Activated CD8-positive, alpha-beta T cell treated with anti-CD3 and anti-CD28 coated beads for 36 hours (primary cell): ENCODE measurements at regions not wholly inside any gene's neighbourhood (a gene's known extent, or its start where the extent isn't known, plus 50 kb on each side); places are given as distances from the start of the nearest gene placed in this dataset.
"Not testable (repeated sequence)": the region's sequence is repeated elsewhere in the genome, so short reads cannot be mapped to it uniquely, and the experiment has no call there.

Experiments used
- ATAC-seq: fragments of 200-7000 bp; cut with Tn5 transposase; one replicate; pipeline ENCODE4 v1.10.0; 2021; ENCODE audit warnings: mild to moderate bottlenecking, moderate library complexity
- CTCF ChIA-PET: fragments of 350-600 bp; sonication (Branson Sonifier 250); formaldehyde crosslinking; loops from one replicate; lab custom pipeline; 2021; ENCODE audit warnings: antibody characterized with exemption; lab: Charles Lee
- POLR2A ChIA-PET: fragments of 350-600 bp; sonication (Branson Sonifier 250); formaldehyde crosslinking; loops from one replicate; lab custom pipeline; 2021; ENCODE audit warnings: antibody characterized with exemption; lab: Charles Lee
- DNase-seq: peaks from one replicate; pipeline ENCODE4 v3.0.0-alpha.2; 2020
- H3K27ac Mint-ChIP-seq: one replicate; pipeline ENCODE4 v1.8.0; 2021; ENCODE audit warnings: mild to moderate bottlenecking, mixed read lengths
- H3K27me3 Mint-ChIP-seq: one replicate; pipeline ENCODE4 v1.8.0; 2021; ENCODE audit warnings: mixed read lengths
- H3K36me3 Mint-ChIP-seq: one replicate; pipeline ENCODE4 v1.8.0; 2021; ENCODE audit warnings: low read depth, mixed read lengths
- H3K4me1 Mint-ChIP-seq: one replicate; pipeline ENCODE4 v1.8.0; 2021; ENCODE audit warnings: low read depth, mixed read lengths
- H3K4me3 Mint-ChIP-seq: one replicate; pipeline ENCODE4 v1.8.0; 2021; ENCODE audit warnings: mild to moderate bottlenecking, moderate library complexity, mixed read lengths
- H3K9me3 Mint-ChIP-seq: one replicate; pipeline ENCODE4 v1.8.0; 2021; ENCODE audit warnings: mixed read lengths
- CTCF ChIP-seq: fragments of 200-600 bp; IDR thresholded peaks from one replicate; pipeline ENCODE4 v1.8.0; 2022; ENCODE audit warnings: antibody characterized with exemption, mild to moderate bottlenecking
- intact Hi-C: fragments of 100-400 bp; cut with micrococcal nuclease; formaldehyde crosslinking; loops from one replicate; pipeline ENCODE4 v1.10.0; 2022

GRCh38 chr5:174945853-174946252 is 221.5 kb downstream of the MSX2 start:
- no peak overlapping the region for H3K27ac Mint-ChIP-seq
- no peaks in the 10 kb centered on the region for H3K4me1 Mint-ChIP-seq
- TF ChIP-seq CTCF: no peak
- ATAC-seq (no peak), DNase-seq (no peak)
- no peak overlapping the region for H3K4me3 Mint-ChIP-seq
- H3K27me3 Mint-ChIP-seq: peaks cover 20% of the 10 kb centered on the region
- H3K9me3 Mint-ChIP-seq: no peaks in the 10 kb centered on the region
- CTCF ChIA-PET: no interaction called here
- intact Hi-C loops: no loop called here
- POLR2A ChIA-PET: no interaction called here
- no peaks in the 10 kb centered on the region for H3K36me3 Mint-ChIP-seq

GRCh38 chr5:174943785-174944184 is 219.4 kb downstream of the MSX2 start:
- Mint-ChIP-seq H3K9me3 (no peaks in the 10 kb centered on the region), H3K4me1 (no peaks in the 10 kb centered on the region), H3K27ac (no peak overlapping the region), H3K4me3 (no peak overlapping the region), H3K27me3 (peaks cover 21% of the 10 kb centered on the region), H3K36me3 (no peaks in the 10 kb centered on the region)
- DNase-seq: no peak
- ChIA-PET CTCF (no interaction called here), POLR2A (no interaction called here)
- TF ChIP-seq CTCF: no peak
- no peak for ATAC-seq
- intact Hi-C loops: no loop called here

GRCh38 chr5:174943002-174943401 is 218.6 kb downstream of the MSX2 start:
- H3K36me3 Mint-ChIP-seq, ATAC-seq, H3K4me1 Mint-ChIP-seq, DNase-seq, CTCF ChIA-PET, H3K4me3 Mint-ChIP-seq, H3K27ac Mint-ChIP-seq, intact Hi-C loops, POLR2A ChIA-PET, H3K9me3 Mint-ChIP-seq: not testable (repeated sequence)
- peaks cover 21% of the 10 kb centered on the region for H3K27me3 Mint-ChIP-seq

GRCh38 chr5:174937201-174938123 is 213.1 kb downstream of the MSX2 start:
- ChIA-PET CTCF (interaction anchor here (1.0 to 2.0 kb wide), 4 partner anchors 27 to 527 kb away, joined by 3 to 7 read pairs (median 4); no protein-coding TSS in a partner anchor), POLR2A (no interaction called here)
- intact Hi-C loops: no loop called here
- DNase-seq (no peak), ATAC-seq (no peak)
- Mint-ChIP-seq H3K4me1 (no peaks in the 10 kb centered on the region), H3K27ac (no peak overlapping the region), H3K9me3 (no peaks in the 10 kb centered on the region), H3K4me3 (no peak overlapping the region), H3K36me3 (no peaks in the 10 kb centered on the region), H3K27me3 (peaks cover 19% of the 10 kb centered on the region)
- no peak for TF ChIP-seq CTCF

- intact Hi-C loops: no loop called here
- Mint-ChIP-seq H3K4me3 (no peak overlapping the region), H3K36me3 (no peaks in the 10 kb centered on the region), H3K27me3 (peaks cover 12% of the 10 kb centered on the region), H3K4me1 (no peaks in the 10 kb centered on the region), H3K9me3 (no peaks in the 10 kb centered on the region), H3K27ac (no peak overlapping the region)
- POLR2A ChIA-PET: no interaction called here
- CTCF ChIA-PET: interaction anchor here (0.6 to 1.8 kb wide), 5 partner anchors 64 to 528 kb away, joined by 3 to 6 read pairs (median 3); no protein-coding TSS in a partner anchor
- ATAC-seq (peak; percentile 37), DNase-seq (peak; percentile 39)
- peak; percentile 83 for TF ChIP-seq CTCF
Observed at GRCh38 chr5:174935854-174936474, 211.6 kb downstream of the MSX2 start.

- H3K4me3 Mint-ChIP-seq, H3K4me1 Mint-ChIP-seq, POLR2A ChIA-PET, H3K27me3 Mint-ChIP-seq, ATAC-seq, intact Hi-C loops, DNase-seq, H3K9me3 Mint-ChIP-seq, H3K27ac Mint-ChIP-seq, H3K36me3 Mint-ChIP-seq: not testable (repeated sequence)
- CTCF ChIA-PET: interaction anchor here (1.0 kb wide), 1 partner anchor 20 kb away, joined by 3 read pairs; no protein-coding TSS in a partner anchor
Observed at GRCh38 chr5:174931033-174931432, 206.7 kb downstream of the MSX2 start.
